Lower leg skin (tissue), 3 donors: ENCODE measurements at regions not wholly inside any gene's neighbourhood (a gene's known extent, or its start where the extent isn't known, plus 50 kb on each side); places are given as distances from the start of the nearest gene placed in this dataset.

ENCODE experiments used
- CTCF ChIP-seq, 3 donors: fragments of 450-650 bp; IDR thresholded peaks; one replicate each; pipeline ENCODE4 v1.5.1; 2016; ENCODE audit warnings: antibody characterized with exemption in 3 of 3, mild to moderate bottlenecking in 3 of 3, moderate library complexity in 2 of 3
- POLR2A ChIP-seq, 2 donors: fragments of 450-650 bp; IDR thresholded peaks; one replicate each; pipeline ENCODE4 v1.6.1; 2016 to 2017; ENCODE audit warnings: antibody characterized with exemption in 2 of 2, mild to moderate bottlenecking in 1 of 2, moderate library complexity in 1 of 2

DNA sequence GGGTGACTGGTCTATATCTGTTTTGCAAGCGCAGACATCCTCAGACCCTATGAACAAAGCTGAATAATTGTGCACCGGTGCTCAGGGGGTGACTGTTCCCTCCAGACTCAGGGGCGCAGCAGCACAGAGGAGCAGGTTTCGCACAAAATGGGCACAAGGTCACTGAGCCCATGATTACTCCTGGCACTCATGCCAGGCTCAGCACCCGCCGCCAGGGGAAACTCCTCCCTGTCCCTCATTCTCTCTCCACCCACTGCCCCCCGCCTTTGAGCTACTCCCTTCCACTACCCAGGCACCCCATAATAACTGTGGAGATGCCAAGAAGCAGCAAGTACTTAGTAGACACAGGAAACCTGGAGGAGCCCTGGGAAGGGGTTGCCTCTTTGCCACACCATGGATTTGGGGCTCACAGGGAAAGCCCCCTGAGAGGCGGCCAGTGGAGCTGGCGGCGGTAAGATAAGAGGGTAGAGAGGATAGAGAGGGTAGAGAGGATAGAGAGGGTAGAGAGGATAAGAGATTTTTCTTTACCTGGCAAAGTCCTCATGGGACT is 198.8 kb downstream of the CTTN start:
- TF ChIP-seq CTCF (IDR thresholded peaks at IDR 0.05) (no peak), POLR2A (IDR thresholded peaks at IDR 0.05) (no peak)
